WTC11 (cell line): ENCODE measurements at regions not wholly inside any gene's neighbourhood (a gene's known extent, or its start where the extent isn't known, plus 50 kb on each side); places are given as distances from the start of the nearest gene placed in this dataset.

ENCODE experiments used
- ATAC-seq: fragments of 200-7000 bp; cut with Tn5 transposase; 2 replicates; pipeline ENCODE4 v1.10.0; 2021; ENCODE audit warnings: mild to moderate bottlenecking, moderate library complexity
- CTCF ChIA-PET: fragments of 300-600 bp; sonication (Branson Sonifier 250); formaldehyde crosslinking; loops from one replicate; lab custom pipeline; 2021; ENCODE audit warnings: antibody characterized with exemption; lab: Charles Lee
- POLR2A ChIA-PET: fragments of 350-600 bp; sonication (Branson Sonifier 250); formaldehyde crosslinking; loops from one replicate; lab custom pipeline; 2021; ENCODE audit warnings: antibody characterized with exemption; lab: Charles Lee
- DNase-seq: peaks from one replicate; pipeline ENCODE4 v3.0.0; 2021; ENCODE audit warnings: low spot score
- H3K27ac Mint-ChIP-seq: 2 replicates; pipeline ENCODE4 v1.8.0; 2021; ENCODE audit warnings: mixed read lengths
- H3K27me3 Mint-ChIP-seq: 2 replicates; pipeline ENCODE4 v1.8.0; 2021; ENCODE audit warnings: low read depth, mild to moderate bottlenecking, moderate library complexity, mixed read lengths
- H3K36me3 Mint-ChIP-seq: 2 replicates; pipeline ENCODE4 v1.8.0; 2021; ENCODE audit warnings: mixed read lengths
- H3K4me1 Mint-ChIP-seq: 2 replicates; pipeline ENCODE4 v1.8.0; 2022; ENCODE audit warnings: mixed read lengths
- H3K4me3 Mint-ChIP-seq: 2 replicates; pipeline ENCODE4 v1.8.0; 2021; ENCODE audit warnings: mild to moderate bottlenecking, moderate library complexity, mixed read lengths
- H3K9me3 Mint-ChIP-seq: 2 replicates; pipeline ENCODE4 v1.8.0; 2021; ENCODE audit warnings: mixed read lengths
- ATF1 ChIP-seq: sonication (generic); formaldehyde crosslinking; IDR thresholded peaks from 2 replicates; pipeline ENCODE4 v1.8.1; 2023; ENCODE audit warnings: mild to moderate bottlenecking, moderate library complexity, missing genetic modification reagents
- EMX1 ChIP-seq: fragments of 250-450 bp; sonication (Bioruptor Pico); IDR thresholded peaks from 2 replicates; pipeline ENCODE4 v1.8.0; 2021; ENCODE audit warnings: mild to moderate bottlenecking
- GTF2I ChIP-seq: fragments of 250-450 bp; sonication (Bioruptor Pico); conservative IDR thresholded peaks from 2 replicates; pipeline ENCODE4 v1.4.0; 2021; ENCODE audit warnings: mild to moderate bottlenecking
- MXD4 ChIP-seq: fragments of 250-450 bp; sonication (Bioruptor Pico); IDR thresholded peaks from 2 replicates; pipeline ENCODE4 v1.8.0; 2021; ENCODE audit warnings: mild to moderate bottlenecking, moderate library complexity, borderline replicate concordance
- NR2C2 ChIP-seq: sonication (generic); formaldehyde crosslinking; IDR thresholded peaks from 2 replicates; pipeline ENCODE4 v1.8.0; 2022; ENCODE audit warnings: mild to moderate bottlenecking, missing genetic modification reagents
- TEAD4 ChIP-seq: sonication (generic); formaldehyde crosslinking; IDR thresholded peaks from 2 replicates; pipeline ENCODE4 v1.8.0; 2022; ENCODE audit warnings: mild to moderate bottlenecking, missing genetic modification reagents
- ZNF263 ChIP-seq: sonication (generic); formaldehyde crosslinking; IDR thresholded peaks from 2 replicates; pipeline ENCODE4 v1.8.1; 2022; ENCODE audit warnings: low read depth, mild to moderate bottlenecking, moderate library complexity, missing genetic modification reagents
- ZNF396 ChIP-seq: fragments of 250-450 bp; sonication (Bioruptor Pico); IDR thresholded peaks from 2 replicates; pipeline ENCODE4 v1.8.0; 2021; ENCODE audit warnings: mild to moderate bottlenecking, moderate library complexity, borderline replicate concordance
- ZNF423 ChIP-seq: fragments of 250-450 bp; sonication (Bioruptor Pico); IDR thresholded peaks from 2 replicates; pipeline ENCODE4 v2.1.2; 2022; ENCODE audit warnings: mild to moderate bottlenecking, moderate library complexity
- ZNF671 ChIP-seq: fragments of 250-450 bp; sonication (Bioruptor Pico); IDR thresholded peaks from 2 replicates; pipeline ENCODE4 v1.8.0; 2021; ENCODE audit warnings: mild to moderate bottlenecking
- TF ChIP-seq, protein P1 (sequence below): fragments of 200-600 bp; IDR thresholded peaks from 2 replicates; pipeline ENCODE4 v1.8.0; 2022; ENCODE audit warnings: antibody characterized with exemption
- TF ChIP-seq, protein P2 (sequence below): sonication (generic); formaldehyde crosslinking; conservative IDR thresholded peaks from 2 replicates; pipeline ENCODE4 v1.8.1; 2022; ENCODE audit warnings: mild to moderate bottlenecking, missing genetic modification reagents
- TF ChIP-seq, protein P3 (sequence below): sonication (generic); formaldehyde crosslinking; IDR thresholded peaks from 2 replicates; pipeline ENCODE4 v1.8.0; 2023; ENCODE audit warnings: mild to moderate bottlenecking, missing genetic modification reagents
- TF ChIP-seq, protein P4 (sequence below): fragments of 250-450 bp; sonication (Bioruptor Pico); conservative IDR thresholded peaks from 2 replicates; pipeline ENCODE4 v1.9.0; 2021; ENCODE audit warnings: mild to moderate bottlenecking

DNA sequence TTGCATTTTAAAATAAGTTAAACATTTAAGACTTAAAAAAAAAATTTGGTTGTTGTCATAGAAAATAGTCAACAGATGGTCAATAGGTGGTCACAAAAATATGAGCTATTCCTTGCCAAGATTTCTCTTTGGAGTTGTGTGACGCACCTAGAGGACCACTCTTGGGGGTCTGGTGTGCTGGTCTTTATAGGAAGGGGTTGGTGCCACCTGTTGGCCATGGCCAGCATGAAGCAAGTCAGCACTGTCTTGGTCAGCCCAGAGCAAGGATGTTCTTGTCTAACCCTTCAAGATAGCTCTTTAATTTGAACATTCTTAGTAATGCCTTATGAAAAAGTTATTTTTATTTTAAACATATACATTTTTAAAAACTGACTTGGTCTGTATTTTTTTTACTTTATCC lies 267.9 kb upstream of the CNTNAP2 start:
- H3K36me3 Mint-ChIP-seq, result no peaks in the 10 kb centered on the region
- DNase-seq, result peak; percentile 63
- no peak overlapping the region for H3K27ac Mint-ChIP-seq
- H3K27me3 Mint-ChIP-seq, result no peaks in the 10 kb centered on the region
- TF ChIP-seq, protein P1, sequence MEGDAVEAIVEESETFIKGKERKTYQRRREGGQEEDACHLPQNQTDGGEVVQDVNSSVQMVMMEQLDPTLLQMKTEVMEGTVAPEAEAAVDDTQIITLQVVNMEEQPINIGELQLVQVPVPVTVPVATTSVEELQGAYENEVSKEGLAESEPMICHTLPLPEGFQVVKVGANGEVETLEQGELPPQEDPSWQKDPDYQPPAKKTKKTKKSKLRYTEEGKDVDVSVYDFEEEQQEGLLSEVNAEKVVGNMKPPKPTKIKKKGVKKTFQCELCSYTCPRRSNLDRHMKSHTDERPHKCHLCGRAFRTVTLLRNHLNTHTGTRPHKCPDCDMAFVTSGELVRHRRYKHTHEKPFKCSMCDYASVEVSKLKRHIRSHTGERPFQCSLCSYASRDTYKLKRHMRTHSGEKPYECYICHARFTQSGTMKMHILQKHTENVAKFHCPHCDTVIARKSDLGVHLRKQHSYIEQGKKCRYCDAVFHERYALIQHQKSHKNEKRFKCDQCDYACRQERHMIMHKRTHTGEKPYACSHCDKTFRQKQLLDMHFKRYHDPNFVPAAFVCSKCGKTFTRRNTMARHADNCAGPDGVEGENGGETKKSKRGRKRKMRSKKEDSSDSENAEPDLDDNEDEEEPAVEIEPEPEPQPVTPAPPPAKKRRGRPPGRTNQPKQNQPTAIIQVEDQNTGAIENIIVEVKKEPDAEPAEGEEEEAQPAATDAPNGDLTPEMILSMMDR, result peak; percentile 50
- TF ChIP-seq MXD4 (CRISPR knock-in tag) (no peak), ZNF423 (0 out of 2 replicates have a peak, but pooled peaks have one; percentile 5)
- peaks cover 6% of the 10 kb centered on the region for H3K9me3 Mint-ChIP-seq
- ChIA-PET CTCF (interaction anchor here (0.6 to 1.7 kb wide), 7 partner anchors 13 to 834 kb away, joined by 3 to 10 read pairs (median 4); no protein-coding TSS in a partner anchor), POLR2A (no interaction called here)
- peaks cover 25% of the 10 kb centered on the region for H3K4me1 Mint-ChIP-seq
- no peak overlapping the region for H3K4me3 Mint-ChIP-seq
- peak; percentile 93 for ATAC-seq

DNA sequence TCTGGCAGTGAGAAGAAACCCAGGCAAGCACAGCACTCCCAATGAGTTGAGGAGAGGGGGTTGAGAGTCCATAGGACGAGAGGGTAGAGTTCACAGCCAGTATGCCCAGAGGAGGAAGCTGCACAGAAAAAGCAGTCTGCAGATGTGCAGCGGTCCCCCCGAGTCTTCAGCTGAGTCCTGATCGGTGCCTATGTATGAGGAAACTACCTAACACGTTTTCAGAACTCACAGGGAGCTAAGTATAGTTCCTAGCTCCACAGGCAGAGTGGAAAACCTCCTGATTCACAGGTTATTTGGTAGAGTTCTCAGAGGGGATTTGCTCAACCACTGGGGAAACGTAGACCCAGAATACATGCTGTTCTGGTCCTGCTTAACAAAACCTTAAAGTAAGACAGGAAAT lies 271.3 kb upstream of the CNTNAP2 start:
- peak overlapping the region; percentile 25 for H3K27ac Mint-ChIP-seq
- H3K27me3 Mint-ChIP-seq, result no peaks in the 10 kb centered on the region
- no peaks in the 10 kb centered on the region for H3K9me3 Mint-ChIP-seq
- peaks cover 19% of the 10 kb centered on the region for H3K4me1 Mint-ChIP-seq
- ATAC-seq (peak; percentile 71), DNase-seq (no peak)
- ChIA-PET POLR2A (no interaction called here), CTCF (interaction anchor here (0.7 kb wide), 1 partner anchor 676 kb away, joined by 3 read pairs; no protein-coding TSS in a partner anchor)
- no peak overlapping the region for H3K4me3 Mint-ChIP-seq
- no peaks in the 10 kb centered on the region for H3K36me3 Mint-ChIP-seq
- TF ChIP-seq, protein P2, sequence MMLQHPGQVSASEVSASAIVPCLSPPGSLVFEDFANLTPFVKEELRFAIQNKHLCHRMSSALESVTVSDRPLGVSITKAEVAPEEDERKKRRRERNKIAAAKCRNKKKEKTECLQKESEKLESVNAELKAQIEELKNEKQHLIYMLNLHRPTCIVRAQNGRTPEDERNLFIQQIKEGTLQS, result no peak
- TF ChIP-seq ZNF671 (CRISPR knock-in tag) (no peak), NR2C2 (CRISPR knock-in tag) (no peak), TEAD4 (no peak)

DNA sequence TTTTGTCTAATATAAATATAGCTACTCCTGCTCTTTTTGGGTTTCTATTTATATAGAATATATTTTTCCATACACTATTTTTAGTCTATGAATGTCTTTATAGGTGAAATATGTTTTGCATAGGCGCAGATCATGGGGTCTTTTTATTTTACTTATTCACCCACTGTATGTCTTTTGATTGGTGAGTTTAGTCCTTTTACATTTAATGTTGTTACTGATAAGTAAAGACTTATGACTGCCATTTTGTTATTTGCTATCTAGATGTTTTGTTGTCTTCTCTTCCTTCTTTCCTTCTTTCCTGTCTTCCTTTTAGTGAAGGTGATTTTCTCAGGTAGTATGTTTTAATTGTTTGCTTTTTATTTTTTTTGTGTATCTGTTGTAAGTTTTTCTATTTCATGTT lies 276.8 kb upstream of the CNTNAP2 start:
- no peak overlapping the region for H3K4me3 Mint-ChIP-seq
- ChIA-PET POLR2A (no interaction called here), CTCF (no interaction called here)
- no peaks in the 10 kb centered on the region for H3K4me1 Mint-ChIP-seq
- TF ChIP-seq, protein P3, sequence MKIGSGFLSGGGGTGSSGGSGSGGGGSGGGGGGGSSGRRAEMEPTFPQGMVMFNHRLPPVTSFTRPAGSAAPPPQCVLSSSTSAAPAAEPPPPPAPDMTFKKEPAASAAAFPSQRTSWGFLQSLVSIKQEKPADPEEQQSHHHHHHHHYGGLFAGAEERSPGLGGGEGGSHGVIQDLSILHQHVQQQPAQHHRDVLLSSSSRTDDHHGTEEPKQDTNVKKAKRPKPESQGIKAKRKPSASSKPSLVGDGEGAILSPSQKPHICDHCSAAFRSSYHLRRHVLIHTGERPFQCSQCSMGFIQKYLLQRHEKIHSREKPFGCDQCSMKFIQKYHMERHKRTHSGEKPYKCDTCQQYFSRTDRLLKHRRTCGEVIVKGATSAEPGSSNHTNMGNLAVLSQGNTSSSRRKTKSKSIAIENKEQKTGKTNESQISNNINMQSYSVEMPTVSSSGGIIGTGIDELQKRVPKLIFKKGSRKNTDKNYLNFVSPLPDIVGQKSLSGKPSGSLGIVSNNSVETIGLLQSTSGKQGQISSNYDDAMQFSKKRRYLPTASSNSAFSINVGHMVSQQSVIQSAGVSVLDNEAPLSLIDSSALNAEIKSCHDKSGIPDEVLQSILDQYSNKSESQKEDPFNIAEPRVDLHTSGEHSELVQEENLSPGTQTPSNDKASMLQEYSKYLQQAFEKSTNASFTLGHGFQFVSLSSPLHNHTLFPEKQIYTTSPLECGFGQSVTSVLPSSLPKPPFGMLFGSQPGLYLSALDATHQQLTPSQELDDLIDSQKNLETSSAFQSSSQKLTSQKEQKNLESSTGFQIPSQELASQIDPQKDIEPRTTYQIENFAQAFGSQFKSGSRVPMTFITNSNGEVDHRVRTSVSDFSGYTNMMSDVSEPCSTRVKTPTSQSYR (CRISPR knock-in tag), result no peak
- no peak for TF ChIP-seq GTF2I
- H3K27me3 Mint-ChIP-seq, result no peaks in the 10 kb centered on the region
- peaks cover 7% of the 10 kb centered on the region; the same call in 1 of the 2 replicates for H3K9me3 Mint-ChIP-seq
- no peak overlapping the region for H3K27ac Mint-ChIP-seq
- ATAC-seq, result no peak
- DNase-seq, result no peak
- H3K36me3 Mint-ChIP-seq, result no peaks in the 10 kb centered on the region

DNA sequence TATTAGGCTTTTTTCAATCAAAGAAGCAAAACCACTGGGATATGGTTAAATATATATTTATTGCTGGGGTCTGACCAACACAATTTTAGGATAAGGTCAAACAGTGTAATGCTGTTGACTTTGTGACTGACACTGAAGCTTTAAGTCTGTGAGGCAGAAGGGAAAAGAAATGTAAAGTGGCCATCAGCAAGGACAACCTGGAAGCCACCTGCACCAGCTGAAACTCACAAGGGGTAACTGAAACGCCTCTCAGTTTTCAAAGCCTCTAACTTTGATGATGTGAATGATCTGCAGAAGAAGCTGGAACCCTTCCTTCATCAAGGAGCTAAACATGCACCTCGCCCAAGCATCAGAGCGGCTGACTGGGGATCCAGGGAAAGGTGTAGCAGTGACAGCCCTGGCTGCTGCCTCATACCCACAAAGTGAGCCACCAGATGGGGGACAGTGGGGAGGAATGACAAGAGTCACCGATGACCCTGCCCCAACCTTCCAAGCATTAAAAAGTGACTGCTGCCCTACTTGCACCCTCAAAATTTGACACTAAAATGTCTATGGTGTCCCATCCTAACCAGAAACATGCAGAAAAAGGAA lies 284.9 kb upstream of the CNTNAP2 start:
- no peaks in the 10 kb centered on the region; the same call in 1 of the 2 replicates for H3K27me3 Mint-ChIP-seq
- H3K9me3 Mint-ChIP-seq, result peaks cover 19% of the 10 kb centered on the region
- H3K36me3 Mint-ChIP-seq, result peaks cover 5% of the 10 kb centered on the region; the same call in 1 of the 2 replicates
- no peak for ATAC-seq
- H3K4me3 Mint-ChIP-seq, result no peak overlapping the region
- no peak overlapping the region for H3K27ac Mint-ChIP-seq
- ChIA-PET POLR2A (no interaction called here), CTCF (no interaction called here)
- DNase-seq, result no peak
- H3K4me1 Mint-ChIP-seq, result no peaks in the 10 kb centered on the region
- TF ChIP-seq ZNF396 (CRISPR knock-in tag), result no peak
- TF ChIP-seq, protein P4, sequence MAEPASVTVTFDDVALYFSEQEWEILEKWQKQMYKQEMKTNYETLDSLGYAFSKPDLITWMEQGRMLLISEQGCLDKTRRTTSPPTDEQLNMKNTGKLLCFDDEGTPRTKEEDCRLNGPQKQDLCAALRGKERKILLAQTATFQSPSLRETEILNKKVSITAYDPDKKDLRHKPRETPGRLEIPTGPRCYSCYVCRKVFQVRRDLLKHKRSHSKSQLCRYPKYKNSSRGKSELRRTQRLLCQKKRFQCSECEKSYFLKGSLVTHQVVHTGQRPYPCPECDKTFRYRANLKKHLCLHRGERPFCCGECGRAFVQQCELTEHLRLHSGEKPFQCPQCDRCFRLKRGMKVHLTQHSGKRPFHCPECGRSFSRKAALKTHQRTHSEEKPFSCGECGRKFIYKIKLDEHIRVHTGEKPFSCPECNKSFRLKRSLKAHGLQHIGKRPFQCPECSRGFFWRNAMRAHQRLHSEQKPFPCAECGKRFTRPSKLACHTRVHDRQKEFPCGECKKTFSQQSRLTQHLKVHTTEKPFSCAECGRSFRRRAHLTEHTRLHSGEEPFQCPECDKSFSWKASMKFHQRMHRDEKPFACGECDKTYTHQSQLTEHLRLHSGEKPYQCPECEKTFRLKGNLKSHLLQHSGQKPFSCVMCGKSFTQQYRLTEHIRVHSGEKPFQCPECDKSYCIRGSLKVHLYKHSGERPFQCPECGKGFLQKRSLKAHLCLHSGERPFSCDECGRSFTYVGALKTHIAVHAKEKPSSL (CRISPR knock-in tag), result no peak
- no peak for TF ChIP-seq ATF1 (CRISPR knock-in tag)
- TF ChIP-seq EMX1 (CRISPR knock-in tag), result no peak
- TF ChIP-seq ZNF263 (CRISPR knock-in tag), result no peak
